PFSK-1 (cell line): ENCODE measurements at regions not wholly inside any gene's neighbourhood (a gene's known extent, or its start where the extent isn't known, plus 50 kb on each side); places are given as distances from the start of the nearest gene placed in this dataset.

Experiments used
- FOXP2 ChIP-seq: optimal IDR thresholded peaks from 2 replicates; pipeline ENCODE3; 2011; ENCODE audit warnings: borderline replicate concordance, control low read depth, inconsistent platforms; ENCODE audit not compliant: insufficient read depth; ENCODE audit errors: extremely low read length, extremely low read depth
- POLR2AphosphoS5 ChIP-seq: IDR thresholded peaks from 2 replicates; pipeline ENCODE4 v1.6.1; 2012; ENCODE audit warnings: low read depth, mild to moderate bottlenecking, control low read depth, low read length, moderate library complexity
- REST ChIP-seq, 2 experiments: IDR thresholded peaks; 2 replicates each; pipeline versions ENCODE4 v1.6.1 to v1.8.0; 2011 to 2012; ENCODE audit warnings: low read depth in 2 of 2, low read length in 2 of 2, control low read depth in 1 of 2, inconsistent platforms in 1 of 2, mild to moderate bottlenecking in 1 of 2, moderate library complexity in 1 of 2; ENCODE audit not compliant: insufficient read depth in 1 of 2
- SIN3A ChIP-seq: IDR thresholded peaks from 2 replicates; pipeline ENCODE4 v1.6.1; 2012; ENCODE audit warnings: mild to moderate bottlenecking, low read length, moderate library complexity, borderline replicate concordance; ENCODE audit not compliant: insufficient read depth
- TAF1 ChIP-seq: IDR thresholded peaks from 2 replicates; pipeline ENCODE4 v1.6.1; 2012; ENCODE audit warnings: low read length, control low read depth, borderline replicate concordance; ENCODE audit not compliant: insufficient read depth

GRCh38 chr14:100404419-100404818 is 81.3 kb downstream of the SLC25A47 start:
- TF ChIP-seq TAF1 (no peak), FOXP2 (no peak), REST (IDR thresholded peaks at IDR 0.05; ENCODE audit: insufficient read depth in 1 of 2, low read depth in 2 of 2, low read length in 2 of 2) (no peak), POLR2AphosphoS5 (no peak), SIN3A (no peak)

- TF ChIP-seq FOXP2 (no peak), SIN3A (no peak), TAF1 (no peak), REST (IDR thresholded peaks at IDR 0.05; ENCODE audit: insufficient read depth in 1 of 2, low read depth in 2 of 2, low read length in 2 of 2) (no peak), POLR2AphosphoS5 (no peak)
Observed at GRCh38 chr14:100405760-100406455, 82.8 kb downstream of the SLC25A47 start.

GRCh38 chr14:100406505-100407131 is 83.5 kb downstream of the SLC25A47 start:
- TF ChIP-seq SIN3A (no peak), FOXP2 (no peak), REST (IDR thresholded peaks at IDR 0.05; ENCODE audit: insufficient read depth in 1 of 2, low read depth in 2 of 2, low read length in 2 of 2) (no peak), POLR2AphosphoS5 (no peak), TAF1 (no peak)

GRCh38 chr14:100407376-100408102 is 84.4 kb downstream of the SLC25A47 start:
- TF ChIP-seq FOXP2 (no peak), SIN3A (no peak), REST (IDR thresholded peaks at IDR 0.05; ENCODE audit: insufficient read depth in 1 of 2, low read depth in 2 of 2, low read length in 2 of 2) (no peak), TAF1 (no peak), POLR2AphosphoS5 (no peak)
